ENCODE measurements at regions not wholly inside any gene's neighbourhood (a gene's known extent, or its start where the extent isn't known, plus 50 kb on each side); places are given as distances from the start of the nearest gene placed in this dataset.
"Not testable (repeated sequence)": the region's sequence is repeated elsewhere in the genome, so short reads cannot be mapped to it uniquely, and the experiment has no call there.

DNA sequence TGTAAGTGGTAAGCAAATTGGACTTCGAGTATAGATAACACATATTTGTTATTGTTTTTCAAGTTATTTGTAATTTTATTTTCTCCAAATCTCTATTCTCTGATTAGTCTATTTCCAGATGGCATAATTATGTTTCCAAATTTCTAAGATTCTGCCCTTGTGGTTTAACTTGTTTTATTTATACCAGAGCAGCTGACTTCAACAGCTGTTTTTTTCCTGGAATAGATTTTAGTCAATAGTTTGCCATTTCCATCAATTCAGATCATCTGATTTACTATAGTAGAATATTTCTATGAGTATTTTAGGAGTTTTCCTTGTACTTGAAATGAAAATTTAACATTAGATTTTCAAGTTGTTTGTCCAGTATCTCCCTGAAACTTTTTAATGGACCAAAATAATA, 848.7 kb upstream of the MIR17HG start:
- TF ChIP-seq, protein P1, sequence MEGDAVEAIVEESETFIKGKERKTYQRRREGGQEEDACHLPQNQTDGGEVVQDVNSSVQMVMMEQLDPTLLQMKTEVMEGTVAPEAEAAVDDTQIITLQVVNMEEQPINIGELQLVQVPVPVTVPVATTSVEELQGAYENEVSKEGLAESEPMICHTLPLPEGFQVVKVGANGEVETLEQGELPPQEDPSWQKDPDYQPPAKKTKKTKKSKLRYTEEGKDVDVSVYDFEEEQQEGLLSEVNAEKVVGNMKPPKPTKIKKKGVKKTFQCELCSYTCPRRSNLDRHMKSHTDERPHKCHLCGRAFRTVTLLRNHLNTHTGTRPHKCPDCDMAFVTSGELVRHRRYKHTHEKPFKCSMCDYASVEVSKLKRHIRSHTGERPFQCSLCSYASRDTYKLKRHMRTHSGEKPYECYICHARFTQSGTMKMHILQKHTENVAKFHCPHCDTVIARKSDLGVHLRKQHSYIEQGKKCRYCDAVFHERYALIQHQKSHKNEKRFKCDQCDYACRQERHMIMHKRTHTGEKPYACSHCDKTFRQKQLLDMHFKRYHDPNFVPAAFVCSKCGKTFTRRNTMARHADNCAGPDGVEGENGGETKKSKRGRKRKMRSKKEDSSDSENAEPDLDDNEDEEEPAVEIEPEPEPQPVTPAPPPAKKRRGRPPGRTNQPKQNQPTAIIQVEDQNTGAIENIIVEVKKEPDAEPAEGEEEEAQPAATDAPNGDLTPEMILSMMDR (IDR thresholded peaks at IDR 0.05; ENCODE audit: insufficient read depth, missing control alignments): no peak
- FAIRE-seq (no peak), DNase-seq (ENCODE audit: insufficient read length, low spot score) (no peak)

- no peak for FAIRE-seq
- DNase-seq (ENCODE audit: insufficient read length, low spot score): no peak
- TF ChIP-seq, protein P1 (IDR thresholded peaks at IDR 0.05; ENCODE audit: insufficient read depth, missing control alignments): no peak
Observed at GRCh38 chr13:90500569-90500968, 846.9 kb upstream of the MIR17HG start.

GRCh38 chr13:90502153-90502552, 845.3 kb upstream of the MIR17HG start:
- FAIRE-seq (no peak), DNase-seq (ENCODE audit: insufficient read length, low spot score) (no peak)
- TF ChIP-seq, protein P1 (IDR thresholded peaks at IDR 0.05; ENCODE audit: insufficient read depth, missing control alignments): no peak

DNA sequence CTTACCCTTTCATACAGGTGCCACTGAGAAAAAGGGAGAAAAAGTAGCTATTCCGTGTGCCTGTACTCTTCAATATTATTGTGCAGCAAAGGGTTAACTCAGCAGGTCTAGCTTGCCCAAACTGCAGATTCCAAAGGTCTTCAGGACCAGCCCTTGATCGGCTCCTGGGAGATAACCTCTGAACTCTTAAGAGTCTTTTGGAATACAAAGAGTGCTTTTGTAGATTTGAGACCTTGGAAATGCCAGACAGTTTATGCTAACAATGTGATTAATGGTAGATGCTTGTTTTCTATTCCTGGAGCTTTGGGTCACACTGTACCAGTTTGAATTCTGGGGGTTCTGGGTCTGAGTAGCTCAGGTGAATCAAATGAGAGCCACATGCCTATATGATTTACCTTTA, 844.7 kb upstream of the MIR17HG start:
- TF ChIP-seq, protein P1 (IDR thresholded peaks at IDR 0.05; ENCODE audit: insufficient read depth, missing control alignments): no peak

GRCh38 chr13:90510319-90510718, 837.2 kb upstream of the MIR17HG start:
- FAIRE-seq (no peak), DNase-seq (ENCODE audit: insufficient read length, low spot score) (no peak)
- TF ChIP-seq, protein P1 (IDR thresholded peaks at IDR 0.05; ENCODE audit: insufficient read depth, missing control alignments): no peak

More for the DNA sequence above, 844.7 kb upstream of the MIR17HG start:
- DNase-seq (ENCODE audit: insufficient read length, low spot score): no peak
- FAIRE-seq: no peak

DNA sequence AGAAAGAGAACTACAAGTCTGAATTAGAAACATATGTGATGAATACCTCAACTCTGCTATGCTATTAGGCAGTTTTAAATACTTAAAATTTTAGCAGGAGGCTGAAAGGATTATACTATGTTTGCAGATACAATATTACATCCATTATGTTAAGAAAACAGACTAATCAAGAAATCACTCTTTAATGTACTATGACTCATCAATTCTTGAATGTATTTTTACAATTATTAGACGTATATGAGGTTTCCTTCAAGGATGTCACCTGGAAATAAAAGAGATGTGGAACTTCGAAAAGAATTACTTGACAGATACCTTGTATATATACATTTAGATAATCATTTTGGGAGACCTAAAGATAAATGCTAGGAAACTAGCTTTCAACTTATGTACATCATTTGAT, 835.6 kb upstream of the MIR17HG start:
- TF ChIP-seq, protein P1 (IDR thresholded peaks at IDR 0.05; ENCODE audit: insufficient read depth, missing control alignments): no peak
- DNase-seq (ENCODE audit: insufficient read length, low spot score) (no peak), FAIRE-seq (peak; percentile 77)

DNA sequence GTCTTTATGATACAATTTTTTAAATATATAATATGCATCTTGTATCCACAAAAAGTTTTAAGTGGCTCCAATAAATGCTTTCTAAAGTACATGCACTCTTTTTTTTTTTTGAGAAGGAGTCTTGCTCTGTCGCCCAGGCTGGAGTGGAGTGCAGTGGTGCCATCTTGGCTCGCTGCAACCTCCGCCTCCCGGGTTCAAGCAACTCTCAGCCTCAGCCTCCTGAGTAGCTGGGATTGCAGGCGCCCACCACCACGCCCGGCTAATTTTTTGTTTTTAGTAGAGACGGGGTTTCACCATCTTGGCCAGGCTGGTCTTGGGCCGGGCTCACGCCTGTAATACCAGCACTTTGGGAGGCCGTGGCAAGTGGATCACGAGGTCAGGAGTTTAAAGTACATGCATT, 832.8 kb upstream of the MIR17HG start:
- not testable (repeated sequence) for FAIRE-seq; DNase-seq (ENCODE audit: insufficient read length, low spot score)

- DNase-seq (ENCODE audit: insufficient read length, low spot score) (no peak), FAIRE-seq (no peak)
- TF ChIP-seq, protein P1 (IDR thresholded peaks at IDR 0.05; ENCODE audit: insufficient read depth, missing control alignments): no peak
Observed at GRCh38 chr13:90518417-90518816, 829.1 kb upstream of the MIR17HG start.
